Dermis microvascular lymphatic vessel endothelial cell (primary cell): ENCODE measurements at regions not wholly inside any gene's neighbourhood (a gene's known extent, or its start where the extent isn't known, plus 50 kb on each side); places are given as distances from the start of the nearest gene placed in this dataset.

Experiments used
- DNase-seq, 2 donors: peaks; one replicate each; pipeline versions ENCODE4 v3.0.0 to v3.0.0-alpha.2; 2010; ENCODE audit warnings: low read depth in 2 of 2

DNA sequence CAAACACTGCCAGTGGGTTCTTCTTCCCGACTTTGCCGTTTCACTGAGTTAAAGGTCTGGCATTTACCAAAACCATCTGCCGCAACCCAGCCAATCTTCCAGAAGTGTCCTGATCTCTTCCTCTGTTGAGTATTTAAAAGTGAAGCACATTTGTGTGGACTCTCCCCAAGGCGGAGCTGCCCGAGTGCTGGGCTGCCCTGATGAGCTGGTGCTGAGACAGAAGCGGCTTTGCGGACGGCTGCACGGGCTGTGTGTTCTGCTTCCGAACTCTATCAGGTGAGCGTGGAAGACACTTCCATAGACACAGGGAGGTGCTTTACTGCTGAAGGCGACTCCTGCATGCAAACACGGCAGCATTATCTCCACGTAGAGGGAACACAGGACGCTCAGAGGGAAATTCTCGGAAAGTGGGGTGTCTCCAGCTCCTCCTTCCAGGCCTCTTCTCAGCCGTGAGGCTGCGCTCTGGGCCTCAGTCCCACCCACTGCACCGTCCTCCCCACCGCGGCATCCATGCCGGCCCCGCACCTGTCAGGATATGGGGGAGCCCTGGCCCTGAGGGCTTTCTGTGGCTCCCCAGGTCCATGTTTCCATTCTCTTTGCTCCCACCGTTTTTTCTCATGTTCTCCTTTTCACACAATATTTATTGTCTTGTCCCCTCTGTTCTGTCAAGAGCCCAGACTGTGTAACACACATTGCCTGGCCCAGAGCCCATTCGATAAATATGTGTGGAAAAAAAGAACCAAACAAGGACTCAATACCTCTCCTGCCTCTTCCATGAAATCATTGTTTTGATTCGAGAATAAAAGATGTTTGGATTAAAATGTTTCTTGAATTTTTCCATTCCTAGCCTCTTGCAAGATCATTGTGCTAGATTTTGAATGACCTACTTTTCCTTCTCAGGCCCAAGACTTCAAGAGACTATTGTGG is 205.1 kb downstream of the DLL1 start:
- no peak for DNase-seq

DNA sequence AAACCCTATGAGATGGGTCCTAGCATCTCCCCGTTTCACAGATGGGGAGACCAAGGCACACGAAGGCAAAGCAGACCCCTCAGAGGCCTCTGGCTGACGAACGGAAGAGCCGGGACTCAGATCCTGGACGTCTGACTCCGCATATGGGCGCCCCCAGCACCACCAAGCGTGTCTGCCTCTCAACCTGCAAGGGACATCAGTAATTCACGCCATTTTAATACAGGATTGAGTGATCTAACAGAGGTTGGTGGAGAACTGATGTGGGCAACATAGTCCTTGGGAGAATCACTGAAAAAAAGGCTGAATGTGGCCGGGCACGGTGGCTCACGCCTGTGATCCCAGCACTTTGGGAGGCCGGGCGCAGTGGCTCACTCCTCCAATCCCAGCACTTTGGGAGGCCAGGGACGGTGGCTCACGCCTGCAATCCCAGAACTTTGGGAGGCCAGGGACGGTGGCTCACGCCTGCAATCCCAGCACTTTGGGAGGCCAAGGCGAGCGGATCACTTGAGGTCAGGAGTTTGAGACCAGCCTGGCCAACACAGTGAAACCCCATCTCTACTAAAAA is 206.6 kb downstream of the DLL1 start:
- no peak for DNase-seq

- no peak for DNase-seq
These were observed 207.4 kb downstream of the DLL1 start for GRCh38 chr6:170083236-170084051.

GRCh38 chr6:170082531-170083187 is 208.2 kb downstream of the DLL1 start:
- DNase-seq: no peak

- DNase-seq: no peak
These were observed 208.8 kb downstream of the DLL1 start for GRCh38 chr6:170082067-170082466.

DNA sequence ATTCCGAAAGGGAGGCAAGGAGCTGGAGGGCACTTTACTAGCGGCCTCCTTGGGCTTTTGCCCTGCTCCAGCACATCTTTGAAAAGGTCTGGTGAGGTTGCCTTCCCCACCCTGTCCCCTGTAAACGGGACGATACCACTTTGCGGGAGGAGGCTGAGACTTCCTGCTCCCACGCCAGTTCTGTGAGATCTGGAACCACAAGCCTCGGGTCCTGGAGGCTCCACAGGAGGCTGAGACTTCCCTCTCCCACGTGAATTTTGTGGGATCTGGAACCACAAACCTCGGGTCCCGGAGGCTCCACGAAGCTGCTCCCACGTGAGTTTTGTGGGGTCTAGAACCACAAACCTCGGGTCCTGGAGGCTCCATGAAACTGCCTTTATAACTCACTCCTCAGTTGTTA is 209.3 kb downstream of the DLL1 start:
- DNase-seq: no peak

DNA sequence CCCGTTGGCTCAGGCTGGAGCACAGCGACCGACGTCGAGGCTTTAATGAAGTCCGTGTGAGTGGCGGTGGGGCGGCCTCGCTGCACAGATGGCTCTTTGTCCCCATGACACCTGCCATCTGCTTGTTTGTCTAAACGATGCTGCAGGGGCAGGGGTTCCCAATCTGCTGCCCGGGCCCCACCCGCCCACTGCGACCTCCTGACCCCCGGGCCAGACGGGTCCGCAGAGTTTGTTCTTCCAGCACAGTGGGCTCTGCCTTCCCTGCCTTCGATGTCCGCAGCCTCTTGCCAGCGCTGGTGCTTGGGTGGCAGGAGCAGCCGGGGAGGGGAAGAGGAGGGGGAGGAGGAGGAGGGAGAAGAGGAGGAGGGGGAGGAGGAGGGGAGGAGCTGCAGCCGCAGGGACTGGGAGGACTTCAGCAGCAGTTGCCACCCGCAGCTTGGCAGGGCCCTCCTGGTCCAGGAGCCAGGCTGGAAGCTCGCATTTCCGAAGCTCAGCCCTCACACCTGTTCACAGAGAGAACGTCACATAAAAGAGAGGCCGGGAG is 210.0 kb downstream of the DLL1 start:
- DNase-seq: no peak

GRCh38 chr6:170080169-170080827 is 210.6 kb downstream of the DLL1 start:
- DNase-seq: no peak

- no peak for DNase-seq
These were observed 214.3 kb downstream of the DLL1 start for GRCh38 chr6:170076466-170077165.

DNA sequence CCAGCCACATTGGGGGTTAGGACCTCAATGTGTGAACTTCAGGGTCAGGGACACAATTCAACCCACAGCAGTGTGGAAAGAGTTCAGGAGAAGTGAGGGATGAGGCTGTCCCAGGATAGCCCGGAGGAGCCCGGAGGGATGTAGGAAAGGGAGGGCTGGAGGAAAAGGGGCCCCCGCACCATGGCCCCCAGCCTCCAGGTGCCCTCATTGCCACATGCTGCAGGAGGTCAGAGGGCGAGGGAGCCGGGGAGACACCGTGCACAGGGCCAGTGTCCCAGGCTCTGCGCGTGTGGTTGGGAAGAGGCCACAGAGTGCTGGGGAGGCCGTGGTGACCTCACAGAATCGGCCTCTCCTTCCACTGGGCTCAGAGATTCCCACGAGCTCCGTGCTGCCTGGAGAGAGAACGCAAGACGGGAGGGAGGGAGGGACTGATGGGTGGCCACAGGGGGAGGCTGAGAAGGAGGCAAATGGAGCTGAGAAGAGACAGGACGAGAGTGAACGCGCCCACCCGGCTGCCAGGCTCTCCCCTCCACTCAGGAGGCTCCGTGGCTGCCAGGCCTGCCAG is 215.1 kb downstream of the DLL1 start:
- DNase-seq: no peak

GRCh38 chr6:170074907-170075306 is 216.0 kb downstream of the DLL1 start:
- no peak for DNase-seq

- DNase-seq: no peak
These were observed 216.4 kb downstream of the DLL1 start for GRCh38 chr6:170074435-170074834.

GRCh38 chr6:170073846-170074245 is 217.0 kb downstream of the DLL1 start:
- no peak for DNase-seq

DNA sequence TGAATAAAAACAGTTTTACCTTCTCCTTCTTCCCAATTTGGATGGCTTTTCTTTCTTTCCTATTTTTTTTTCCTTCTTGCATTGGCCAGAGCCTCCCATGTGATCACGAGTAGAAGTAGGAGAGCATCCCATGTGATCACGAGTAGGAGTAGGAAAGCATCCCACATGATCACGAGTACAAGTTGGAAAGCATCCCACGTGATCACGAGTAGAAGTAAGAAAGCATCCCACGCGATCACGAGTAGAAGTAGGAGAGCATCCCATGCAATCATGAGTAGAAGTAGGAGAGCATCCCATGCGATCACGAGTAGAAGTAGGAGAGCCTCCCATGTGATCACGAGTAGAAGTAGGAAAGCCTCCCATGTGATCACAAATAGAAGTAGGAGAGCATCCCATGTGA is 218.6 kb downstream of the DLL1 start:
- no peak for DNase-seq

GRCh38 chr6:170069611-170070010 is 221.3 kb downstream of the DLL1 start:
- DNase-seq: no peak

- no peak for DNase-seq
These were observed 222.4 kb downstream of the DLL1 start for GRCh38 chr6:170068496-170068895.

- DNase-seq: no peak
These were observed 222.9 kb downstream of the DLL1 start for GRCh38 chr6:170067923-170068360.

- no peak for DNase-seq
These were observed 223.7 kb downstream of the DLL1 start for GRCh38 chr6:170067181-170067641.

DNA sequence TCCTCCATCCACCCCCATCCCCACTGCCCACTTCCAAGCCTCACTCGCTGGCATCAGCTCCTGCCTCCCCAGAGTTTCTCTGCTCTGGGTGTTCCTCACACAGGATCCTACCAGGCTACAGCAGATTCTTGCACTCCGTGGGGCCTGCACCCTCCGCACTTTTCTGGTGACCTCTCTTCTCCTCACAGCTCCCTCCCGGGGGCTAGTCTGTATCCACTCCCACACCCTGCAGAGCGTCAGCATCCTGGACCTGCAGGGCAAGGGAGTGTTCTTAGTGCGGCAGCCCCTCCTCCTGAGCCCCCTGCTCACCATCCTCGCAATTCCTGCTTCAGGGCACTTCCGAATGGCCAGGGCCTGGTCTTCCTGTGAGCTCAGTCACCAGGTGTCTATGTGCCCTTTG is 224.2 kb downstream of the DLL1 start:
- DNase-seq: no peak
